GM21723 (cell line): ENCODE measurements at regions not wholly inside any gene's neighbourhood (a gene's known extent, or its start where the extent isn't known, plus 50 kb on each side); places are given as distances from the start of the nearest gene placed in this dataset.

Experiments
- ATAC-seq: cut with Tn5 transposase; IDR thresholded peaks from one replicate; pipeline ENCODE4 v1.9.1; 2021; ENCODE audit warnings: mild to moderate bottlenecking, moderate library complexity; ENCODE audit not compliant: unreplicated experiment

DNA sequence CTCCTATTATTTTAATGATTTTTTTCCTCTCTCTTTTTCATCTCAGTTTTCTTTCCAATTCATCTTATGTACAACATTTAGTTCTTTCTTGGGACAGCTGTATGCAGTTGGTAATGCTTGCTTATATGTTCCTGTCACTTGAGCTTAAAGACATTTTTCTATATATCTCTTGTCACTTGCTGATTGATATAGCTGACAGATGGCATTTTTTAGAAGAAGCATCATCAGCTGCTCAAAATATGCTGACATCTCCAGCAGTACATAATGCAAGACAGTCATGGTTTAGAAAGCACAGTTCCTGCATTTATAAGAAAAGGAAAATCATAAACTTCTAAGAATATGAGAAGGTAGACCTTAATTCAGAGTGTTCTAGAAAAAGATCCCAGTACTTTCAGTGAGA, 56.5 kb downstream of the DCAF8L1 start:
- no peak for ATAC-seq

- ATAC-seq = no peak
Measured at GRCh38 chrX:27924261-27924660, 57.0 kb downstream of the DCAF8L1 start.

GRCh38 chrX:27918799-27919198, 62.5 kb downstream of the DCAF8L1 start:
- ATAC-seq = no peak

DNA sequence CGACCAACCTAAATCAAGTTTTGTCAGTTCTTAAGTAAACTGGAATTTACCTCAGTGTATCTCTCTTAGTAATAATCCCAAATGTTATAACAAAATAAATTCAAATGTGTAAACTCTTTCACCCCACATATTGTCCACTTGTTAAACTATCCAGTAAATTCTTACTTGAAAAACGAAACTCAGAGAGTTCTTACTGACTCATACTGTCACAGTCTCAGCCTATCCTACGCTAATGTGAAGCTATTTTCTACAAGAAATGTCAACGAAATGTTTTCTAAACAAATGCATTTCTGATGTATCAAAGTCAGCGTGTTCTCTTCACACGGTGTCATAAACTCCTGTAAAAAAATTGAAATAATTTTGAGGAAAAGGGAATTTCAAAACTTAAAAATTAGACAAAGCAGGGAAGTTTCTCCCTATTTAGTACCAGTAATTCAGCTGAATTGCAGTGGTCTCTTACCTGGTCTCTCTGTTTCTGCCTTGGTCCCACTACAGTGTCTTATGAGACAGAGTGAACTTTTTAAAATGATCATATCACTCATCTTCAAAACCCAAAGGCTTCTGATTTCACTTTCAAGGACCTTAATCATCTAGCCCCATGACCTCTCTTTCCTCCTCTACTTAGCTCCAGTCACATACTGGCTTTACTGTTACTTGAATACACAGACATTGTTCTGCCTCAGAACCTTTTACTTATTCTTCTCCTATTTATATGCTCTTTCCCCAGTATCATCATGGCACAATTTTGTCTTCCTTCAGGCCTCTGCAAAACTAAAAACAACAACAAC, 63.3 kb downstream of the DCAF8L1 start:
- ATAC-seq = no peak

DNA sequence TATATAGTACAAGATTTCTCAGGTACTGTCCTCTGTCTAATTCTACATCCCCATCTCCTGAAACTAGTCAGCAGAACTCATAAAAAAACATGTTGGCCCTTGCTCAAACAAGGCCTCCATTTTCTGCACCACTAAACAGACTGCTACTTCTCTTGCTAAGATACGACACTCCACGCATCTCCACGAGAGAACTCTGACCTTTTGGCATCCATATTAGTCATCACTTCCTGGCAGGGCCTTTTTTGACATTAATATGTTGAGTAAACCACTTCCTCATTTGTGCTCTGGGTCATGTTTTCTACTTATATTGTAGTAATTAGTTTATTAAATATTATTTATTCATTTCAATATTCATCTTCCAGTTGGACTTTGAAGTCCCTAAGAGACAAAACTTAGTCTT, 65.6 kb downstream of the DCAF8L1 start:
- peak; percentile 44 for ATAC-seq

GRCh38 chrX:27910412-27910811, 70.8 kb downstream of the DCAF8L1 start:
- no peak for ATAC-seq

GRCh38 chrX:27903960-27904359, 77.3 kb downstream of the DCAF8L1 start:
- ATAC-seq = no peak

- ATAC-seq = no peak
Measured at GRCh38 chrX:27893871-27894270, 86.1 kb downstream of the MAGEB10 start.

GRCh38 chrX:27893211-27893610, 85.4 kb downstream of the MAGEB10 start:
- ATAC-seq = no peak

- no peak for ATAC-seq
Measured at GRCh38 chrX:27890611-27891010, 82.8 kb downstream of the MAGEB10 start.

DNA sequence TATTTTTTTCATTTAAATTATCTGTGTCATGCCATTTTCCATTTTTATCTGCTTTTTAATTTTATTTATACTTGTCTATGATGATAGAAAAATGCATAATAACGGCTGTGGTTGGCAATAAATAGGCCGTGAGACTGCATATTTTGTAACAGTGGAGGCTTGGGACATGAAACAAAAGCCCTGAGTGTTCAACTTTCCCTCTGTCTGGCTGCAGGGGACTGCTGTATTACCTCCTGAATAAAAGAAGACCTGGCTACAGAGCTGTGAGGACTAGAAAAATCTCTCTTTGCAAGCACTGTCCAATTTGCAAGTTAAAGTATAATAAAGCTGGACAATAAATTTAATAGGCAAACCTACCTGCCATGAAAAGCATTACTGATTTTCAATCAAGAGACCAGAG, 82.1 kb downstream of the MAGEB10 start:
- ATAC-seq = no peak

GRCh38 chrX:27884654-27885053, 76.9 kb downstream of the MAGEB10 start:
- no peak for ATAC-seq

DNA sequence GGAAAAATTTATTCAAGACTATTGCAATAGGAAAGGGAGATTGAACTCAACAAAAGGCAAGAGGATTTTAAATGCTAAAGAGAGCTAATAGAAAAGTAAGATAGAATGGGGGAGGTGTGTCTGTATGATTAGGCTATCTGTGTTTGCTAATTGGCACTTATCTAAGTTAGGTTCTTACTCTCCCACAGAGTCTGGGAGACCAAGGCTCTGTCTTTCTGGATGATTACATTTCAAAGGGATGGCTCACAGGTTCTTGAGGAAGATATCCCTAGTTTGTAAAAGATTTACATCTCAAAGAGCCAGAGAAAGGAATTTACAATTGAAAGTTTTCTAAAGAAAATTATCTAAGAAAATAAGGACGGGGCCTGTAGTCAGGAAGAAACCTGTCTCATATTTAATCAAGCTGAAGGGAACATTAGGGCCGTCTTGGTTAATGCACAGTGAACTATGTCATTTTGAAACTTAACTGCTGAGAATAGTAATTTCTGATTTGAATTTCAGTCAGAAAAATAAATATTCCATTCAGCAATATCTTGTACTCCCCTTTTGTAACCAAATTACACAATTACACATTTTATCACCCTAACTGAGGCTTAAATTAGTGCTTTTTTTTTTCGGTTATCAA, 75.8 kb downstream of the MAGEB10 start:
- no peak for ATAC-seq

DNA sequence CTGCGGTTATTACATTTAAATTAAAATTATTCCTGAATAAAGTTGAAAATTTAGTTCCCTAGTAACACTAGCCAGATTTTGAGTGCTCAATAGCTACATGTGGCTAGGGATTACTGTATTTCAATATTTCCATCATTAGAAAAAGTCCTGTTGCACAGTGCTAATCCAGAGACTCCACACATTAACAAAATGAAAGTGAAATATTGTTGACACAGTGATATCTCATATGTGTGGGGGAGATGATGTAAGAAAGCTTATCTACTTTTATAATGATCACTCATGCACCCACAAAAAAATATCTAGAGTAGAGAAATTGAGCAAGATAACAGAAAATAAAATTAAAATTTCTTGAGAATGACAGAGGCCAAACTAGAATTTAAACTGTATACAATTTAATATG, 74.9 kb downstream of the MAGEB10 start:
- ATAC-seq = no peak

DNA sequence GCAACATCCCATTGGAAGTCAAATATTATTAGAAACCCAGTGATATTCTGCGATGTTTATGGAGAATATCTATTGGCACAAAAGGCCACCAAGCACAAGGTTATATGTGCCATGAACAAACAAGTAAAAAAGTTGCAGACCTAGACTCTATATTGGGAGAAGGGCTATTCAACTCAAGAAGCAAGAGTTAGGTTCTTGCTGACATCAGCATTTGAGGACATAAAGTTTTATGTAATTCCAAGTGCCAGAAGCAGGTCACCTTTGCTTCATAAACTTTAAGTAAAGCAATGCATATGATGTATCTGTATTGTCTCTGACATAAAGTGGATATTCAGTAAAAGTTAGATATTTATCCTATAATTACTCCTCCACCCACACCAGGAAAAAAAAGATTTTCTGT, 71.1 kb downstream of the MAGEB10 start:
- ATAC-seq = no peak
